Neuron (in vitro differentiated cells): ENCODE measurements at regions not wholly inside any gene's neighbourhood (a gene's known extent, or its start where the extent isn't known, plus 50 kb on each side); places are given as distances from the start of the nearest gene placed in this dataset.

ENCODE experiments used
- H2AFZ ChIP-seq: one replicate; pipeline ENCODE4 v1.6.1; 2013; ENCODE audit warnings: low read depth, mild to moderate bottlenecking, inconsistent platforms, low read length, moderate library complexity
- H3K27me3 ChIP-seq: one replicate; pipeline ENCODE4 v1.6.1; 2013; ENCODE audit warnings: low read length; ENCODE audit not compliant: insufficient read depth
- H3K36me3 ChIP-seq: one replicate; pipeline ENCODE4 v1.6.1; 2013; ENCODE audit warnings: low read length; ENCODE audit not compliant: insufficient read depth
- H3K4me1 ChIP-seq: one replicate; pipeline ENCODE4 v1.6.1; 2013; ENCODE audit warnings: low read length; ENCODE audit not compliant: insufficient read depth
- H3K4me3 ChIP-seq: 2 replicates; pipeline ENCODE4 v1.5.1; 2013; ENCODE audit warnings: mild to moderate bottlenecking, low read length, moderate library complexity
- H3K9me3 ChIP-seq: one replicate; pipeline ENCODE4 v1.6.1; 2013; ENCODE audit warnings: low read length

- Histone ChIP-seq H3K27me3 (no peaks in the 10 kb centered on the region), H3K36me3 (no peaks in the 10 kb centered on the region), H3K4me3 (no peak overlapping the region), H2AFZ (no peak overlapping the region), H3K4me1 (peaks cover 41% of the 10 kb centered on the region), H3K9me3 (peaks cover 2% of the 10 kb centered on the region)
These were observed 158.1 kb downstream of the EFNB2 start for GRCh38 chr13:106377341-106377740.

DNA sequence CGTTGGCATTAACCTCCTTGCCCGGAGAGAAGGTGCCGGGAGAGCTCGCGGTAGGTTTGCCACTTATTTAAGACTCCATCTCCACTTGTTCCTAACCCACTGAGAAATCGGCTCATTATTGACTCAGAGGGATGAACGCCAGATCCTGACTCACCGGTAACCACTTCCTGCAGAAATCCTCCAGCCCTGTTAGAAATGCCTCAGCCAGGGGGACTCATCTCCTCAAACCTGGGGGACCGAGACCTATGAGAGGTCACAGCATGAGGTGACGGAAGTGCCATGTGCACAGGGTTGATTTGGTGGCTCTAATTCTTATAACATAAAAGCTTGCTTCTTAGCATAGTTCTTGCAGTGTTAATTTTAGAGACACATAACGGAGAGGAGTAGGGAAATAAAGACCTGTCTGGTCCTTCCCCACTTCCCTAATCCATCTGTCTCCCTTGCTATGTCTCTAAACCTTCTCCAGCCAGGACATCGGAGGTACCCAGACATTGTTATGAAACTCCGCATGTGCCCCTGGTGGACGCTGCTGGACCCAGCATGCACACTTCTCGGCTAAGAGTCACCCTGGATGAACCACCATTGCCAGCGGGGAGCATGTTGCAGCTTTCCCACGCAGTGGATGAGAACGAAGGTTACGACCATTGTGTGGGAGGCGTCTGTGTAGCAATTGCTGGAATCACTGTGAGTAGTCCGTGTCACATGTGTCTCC, 158.9 kb downstream of the EFNB2 start:
- no peaks in the 10 kb centered on the region for H3K36me3 ChIP-seq
- H3K4me3 ChIP-seq, result no peak overlapping the region
- H3K27me3 ChIP-seq, result no peaks in the 10 kb centered on the region
- no peak overlapping the region for H2AFZ ChIP-seq
- peaks cover 2% of the 10 kb centered on the region for H3K9me3 ChIP-seq
- H3K4me1 ChIP-seq, result peaks cover 41% of the 10 kb centered on the region

GRCh38 chr13:106375085-106375484, 160.4 kb downstream of the EFNB2 start:
- Histone ChIP-seq H3K4me1 (peaks cover 27% of the 10 kb centered on the region), H3K36me3 (no peaks in the 10 kb centered on the region), H2AFZ (no peak overlapping the region), H3K4me3 (no peak overlapping the region), H3K27me3 (no peaks in the 10 kb centered on the region), H3K9me3 (peaks cover 2% of the 10 kb centered on the region)

DNA sequence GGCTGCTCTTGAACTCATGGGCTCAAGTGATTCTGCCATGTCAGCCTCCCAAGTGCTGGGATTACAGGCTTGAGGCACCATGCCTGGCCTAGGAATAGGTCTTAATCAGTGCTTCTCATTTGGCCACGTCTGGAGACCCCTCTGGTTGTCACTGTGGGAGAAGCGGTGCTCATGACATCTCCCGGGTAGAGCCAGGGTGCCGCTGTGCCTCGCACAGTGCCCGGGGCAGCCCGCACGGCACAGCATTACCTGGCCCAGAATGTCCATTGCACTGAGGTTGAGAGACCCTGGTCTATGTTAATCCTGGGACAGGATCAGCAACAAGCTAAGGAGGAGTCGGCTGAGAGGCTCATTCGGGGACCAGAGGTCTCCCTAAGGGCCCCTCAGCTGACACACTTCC, 160.8 kb downstream of the EFNB2 start:
- Histone ChIP-seq H3K9me3 (peaks cover 2% of the 10 kb centered on the region), H3K4me1 (peaks cover 23% of the 10 kb centered on the region), H3K4me3 (no peak overlapping the region), H2AFZ (no peak overlapping the region), H3K27me3 (no peaks in the 10 kb centered on the region), H3K36me3 (no peaks in the 10 kb centered on the region)

- H3K4me1 ChIP-seq, result peaks cover 20% of the 10 kb centered on the region
- H3K27me3 ChIP-seq, result no peaks in the 10 kb centered on the region
- peaks cover 2% of the 10 kb centered on the region for H3K9me3 ChIP-seq
- no peak overlapping the region for H3K4me3 ChIP-seq
- no peak overlapping the region for H2AFZ ChIP-seq
- H3K36me3 ChIP-seq, result no peaks in the 10 kb centered on the region
These were observed 161.4 kb downstream of the EFNB2 start for GRCh38 chr13:106373989-106374572.

DNA sequence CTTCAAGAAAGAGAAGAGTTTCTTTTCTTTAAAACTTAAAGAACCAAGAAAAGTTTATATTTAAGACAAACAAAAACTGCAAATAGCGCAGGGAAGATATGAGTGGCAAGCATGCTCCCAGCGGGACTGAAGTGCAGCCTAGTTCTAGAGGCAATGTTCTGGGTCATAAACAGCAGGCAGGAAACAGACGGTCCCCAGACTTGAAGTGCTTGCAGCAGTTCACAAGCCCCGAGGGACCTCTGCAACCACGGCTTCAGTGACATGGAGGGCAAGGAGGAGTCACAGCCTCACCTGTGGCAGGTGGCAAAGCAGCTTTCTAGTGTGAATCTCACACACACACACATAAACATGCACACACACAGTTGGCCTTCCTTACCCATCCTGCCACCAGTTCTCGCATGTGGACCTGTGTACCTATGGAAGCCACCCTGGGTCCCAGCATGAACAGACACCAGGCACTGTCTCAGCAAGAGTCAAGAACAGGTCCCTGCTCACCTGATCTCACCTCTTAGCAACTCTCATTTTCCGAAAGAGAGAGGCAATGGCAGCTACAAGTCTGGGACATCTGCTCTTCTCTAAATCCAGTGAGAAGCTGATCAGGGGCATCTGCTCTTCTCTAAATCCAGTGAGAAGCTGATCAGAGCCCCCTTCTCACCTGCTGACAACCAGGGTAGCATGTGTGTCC, 162.0 kb downstream of the EFNB2 start:
- H3K4me3 ChIP-seq, result no peak overlapping the region
- H2AFZ ChIP-seq, result no peak overlapping the region
- H3K36me3 ChIP-seq, result no peaks in the 10 kb centered on the region
- H3K4me1 ChIP-seq, result peaks cover 17% of the 10 kb centered on the region
- H3K9me3 ChIP-seq, result peaks cover 2% of the 10 kb centered on the region
- no peaks in the 10 kb centered on the region for H3K27me3 ChIP-seq

DNA sequence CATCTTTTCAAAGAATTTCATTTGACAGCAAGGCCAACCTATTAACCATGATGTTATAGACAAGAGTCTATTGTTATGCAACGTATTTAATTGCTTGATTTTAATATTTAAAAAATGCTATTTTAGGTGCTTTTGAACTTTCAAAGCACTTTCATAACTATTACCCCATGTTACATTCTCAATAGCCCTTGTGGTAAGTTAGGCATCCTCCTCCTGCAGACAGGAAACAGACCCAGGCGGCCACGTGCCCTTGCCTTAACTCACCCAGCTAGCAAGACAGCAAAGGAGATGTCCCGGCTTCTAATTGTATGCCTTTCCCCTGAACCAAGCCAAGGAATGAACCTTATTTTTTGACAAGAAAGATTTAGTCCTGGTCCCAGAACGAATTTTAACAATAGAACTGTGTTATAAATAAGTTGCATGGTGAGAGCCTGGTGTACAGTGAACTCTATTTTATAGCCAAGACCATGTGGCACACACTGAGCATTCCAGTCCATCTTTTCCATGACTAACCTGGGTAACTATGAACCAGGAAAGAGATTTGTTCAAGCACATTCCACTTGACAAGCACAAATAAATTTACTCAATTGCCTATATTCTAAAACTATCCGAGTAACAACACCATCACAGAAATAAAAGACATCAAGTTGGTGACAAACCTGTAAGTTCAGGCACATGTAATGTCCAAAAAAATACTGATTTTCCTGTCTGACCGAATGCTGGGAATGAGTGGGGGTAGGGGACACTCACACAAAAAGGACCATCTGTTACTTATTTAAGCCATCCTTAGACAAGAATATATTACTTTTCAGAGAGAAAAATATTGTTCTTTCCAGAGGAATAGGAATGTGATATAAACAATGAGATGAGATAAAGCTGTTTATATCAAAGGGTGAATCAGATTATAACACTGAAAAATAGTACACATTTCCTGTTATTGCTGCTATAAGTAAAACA, 163.0 kb downstream of the EFNB2 start:
- Histone ChIP-seq H3K27me3 (no peaks in the 10 kb centered on the region), H3K9me3 (peaks cover 2% of the 10 kb centered on the region), H3K36me3 (no peaks in the 10 kb centered on the region), H3K4me1 (peaks cover 17% of the 10 kb centered on the region), H2AFZ (no peak overlapping the region), H3K4me3 (no peak overlapping the region)

- H3K9me3 ChIP-seq, result no peaks in the 10 kb centered on the region
- H3K4me3 ChIP-seq, result no peak overlapping the region
- no peak overlapping the region for H2AFZ ChIP-seq
- no peaks in the 10 kb centered on the region for H3K36me3 ChIP-seq
- H3K4me1 ChIP-seq, result peaks cover 19% of the 10 kb centered on the region
- no peaks in the 10 kb centered on the region for H3K27me3 ChIP-seq
These were observed 164.4 kb downstream of the EFNB2 start for GRCh38 chr13:106371024-106371423.

DNA sequence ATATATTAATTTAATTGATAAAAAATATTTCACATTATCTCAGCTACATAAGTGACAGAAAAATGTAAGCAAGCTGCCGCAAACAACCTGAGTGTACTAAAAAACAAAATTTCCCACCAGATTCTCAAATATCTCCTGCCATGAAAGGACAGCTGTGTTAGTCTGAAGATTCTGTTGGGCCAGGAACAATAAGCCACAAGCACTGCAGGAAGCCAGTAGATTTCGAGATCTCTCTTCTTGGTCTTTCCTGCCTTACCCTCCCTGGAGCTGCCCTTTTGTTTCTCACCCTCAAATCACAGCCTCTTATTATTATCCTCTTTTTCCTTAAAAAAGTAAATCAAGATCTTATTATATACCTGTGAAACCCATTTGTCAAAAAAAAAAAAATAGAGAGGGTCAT, 165.6 kb downstream of the EFNB2 start:
- H3K36me3 ChIP-seq, result no peaks in the 10 kb centered on the region
- H3K27me3 ChIP-seq, result no peaks in the 10 kb centered on the region
- no peak overlapping the region for H2AFZ ChIP-seq
- no peaks in the 10 kb centered on the region for H3K9me3 ChIP-seq
- H3K4me1 ChIP-seq, result peaks cover 19% of the 10 kb centered on the region
- H3K4me3 ChIP-seq, result no peak overlapping the region

GRCh38 chr13:106369091-106369490, 166.4 kb downstream of the EFNB2 start:
- no peak overlapping the region for H2AFZ ChIP-seq
- peaks cover 18% of the 10 kb centered on the region for H3K4me1 ChIP-seq
- H3K27me3 ChIP-seq, result no peaks in the 10 kb centered on the region
- no peaks in the 10 kb centered on the region for H3K9me3 ChIP-seq
- no peaks in the 10 kb centered on the region for H3K36me3 ChIP-seq
- H3K4me3 ChIP-seq, result no peak overlapping the region

DNA sequence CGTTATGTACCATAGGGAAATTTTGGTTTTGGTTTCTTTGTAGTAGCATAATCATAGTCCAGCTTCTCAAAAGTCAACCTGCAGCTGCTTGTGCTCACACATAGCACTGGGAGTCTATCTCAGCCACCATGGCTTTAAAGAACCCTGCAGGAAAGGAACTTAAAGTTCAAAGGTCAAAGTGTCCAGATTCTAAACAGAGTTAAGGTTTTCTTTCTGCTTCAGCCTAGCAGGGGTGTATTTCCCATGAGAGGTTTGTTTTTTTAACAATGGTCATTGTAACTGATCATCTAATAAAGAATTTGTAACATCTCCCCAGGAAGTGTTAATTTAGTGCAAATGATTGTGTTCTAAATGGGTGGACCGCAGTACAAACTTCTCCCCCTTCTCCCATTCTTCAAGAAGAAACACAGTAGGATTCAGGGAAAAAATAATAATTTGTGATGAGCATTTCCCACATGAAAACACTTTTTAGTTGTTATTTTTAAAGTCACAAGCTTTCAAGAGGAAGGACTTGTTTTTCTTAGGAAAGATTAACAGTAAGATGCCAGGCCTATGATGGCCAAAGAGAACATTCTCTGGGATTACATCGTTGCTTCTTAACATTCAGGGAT, 168.0 kb downstream of the EFNB2 start:
- Histone ChIP-seq H3K4me1 (peaks cover 5% of the 10 kb centered on the region), H3K4me3 (no peak overlapping the region), H3K9me3 (no peaks in the 10 kb centered on the region), H3K36me3 (no peaks in the 10 kb centered on the region), H2AFZ (no peak overlapping the region), H3K27me3 (no peaks in the 10 kb centered on the region)

GRCh38 chr13:106362707-106363106, 172.8 kb downstream of the EFNB2 start:
- Histone ChIP-seq H3K9me3 (peaks cover 3% of the 10 kb centered on the region), H3K4me1 (peaks cover 2% of the 10 kb centered on the region), H3K27me3 (no peaks in the 10 kb centered on the region), H2AFZ (no peak overlapping the region), H3K4me3 (no peak overlapping the region), H3K36me3 (no peaks in the 10 kb centered on the region)
